ENCODE measurements at regions not wholly inside any gene's neighbourhood (a gene's known extent, or its start where the extent isn't known, plus 50 kb on each side); places are given as distances from the start of the nearest gene placed in this dataset.

DNA sequence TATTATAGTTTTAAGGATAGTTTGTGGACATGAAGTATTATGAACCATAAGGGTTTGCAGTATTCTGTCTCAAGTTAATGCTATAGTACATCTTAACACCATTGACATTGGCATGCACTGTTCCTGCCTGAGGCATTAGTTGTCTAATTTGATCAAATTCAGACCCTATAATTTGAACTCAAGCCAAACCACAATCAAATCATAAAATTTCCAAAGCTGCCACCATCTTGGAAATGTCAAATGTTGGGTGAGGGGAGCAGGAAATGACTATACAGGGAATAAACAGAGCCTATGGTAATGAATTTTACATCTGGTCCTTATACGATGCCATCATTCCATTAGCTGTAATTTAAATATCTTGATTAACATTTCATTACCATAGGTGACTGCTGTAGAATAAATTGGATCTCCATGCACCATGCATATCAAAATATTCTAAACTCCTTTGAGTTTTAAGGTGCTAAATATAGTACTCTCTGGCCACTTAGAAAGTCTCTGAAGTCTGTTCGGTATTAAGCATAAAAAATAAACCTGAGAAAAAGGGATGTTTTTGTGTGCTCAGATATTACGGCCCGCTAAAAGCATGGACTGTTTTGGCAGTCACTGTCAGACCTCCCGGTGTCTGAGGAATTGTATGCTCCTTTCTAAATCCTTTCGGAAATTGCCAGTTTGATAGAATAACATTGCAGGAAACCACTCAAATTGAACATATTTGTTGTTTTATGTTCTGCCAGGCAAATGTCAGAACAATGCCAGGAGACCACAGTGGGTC is 257.7 kb downstream of the SPRY2 start:
- Mint-ChIP-seq H3K9me3 (no peaks in the 10 kb centered on the region), H3K36me3 (no peaks in the 10 kb centered on the region), H3K4me1 (peaks cover 46% of the 10 kb centered on the region), H3K27ac (peak overlapping the region; percentile 43; the same call in 1 of the 2 replicates), H3K4me3 (no peak overlapping the region), H3K27me3 (ENCODE audit: low read depth) (no peaks in the 10 kb centered on the region)
- CTCF ChIA-PET, result no interaction called here
- DNase-seq (ENCODE audit: low spot score) (no peak), ATAC-seq (no peak)
- POLR2A ChIA-PET, result no interaction called here
- TF ChIP-seq SMAD3 (CRISPR knock-in tag; IDR thresholded peaks at IDR 0.05; ENCODE audit: borderline replicate concordance), result no peak
- TF ChIP-seq, protein P1, sequence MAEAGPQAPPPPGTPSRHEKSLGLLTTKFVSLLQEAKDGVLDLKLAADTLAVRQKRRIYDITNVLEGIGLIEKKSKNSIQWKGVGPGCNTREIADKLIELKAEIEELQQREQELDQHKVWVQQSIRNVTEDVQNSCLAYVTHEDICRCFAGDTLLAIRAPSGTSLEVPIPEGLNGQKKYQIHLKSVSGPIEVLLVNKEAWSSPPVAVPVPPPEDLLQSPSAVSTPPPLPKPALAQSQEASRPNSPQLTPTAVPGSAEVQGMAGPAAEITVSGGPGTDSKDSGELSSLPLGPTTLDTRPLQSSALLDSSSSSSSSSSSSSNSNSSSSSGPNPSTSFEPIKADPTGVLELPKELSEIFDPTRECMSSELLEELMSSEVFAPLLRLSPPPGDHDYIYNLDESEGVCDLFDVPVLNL (CRISPR knock-in tag; IDR thresholded peaks at IDR 0.05; ENCODE audit: borderline replicate concordance, low read depth), result no peak
- no peak for TF ChIP-seq ESRRA (CRISPR knock-in tag; IDR thresholded peaks at IDR 0.05; ENCODE audit: borderline replicate concordance)
- no peak for TF ChIP-seq ZNF232 (CRISPR knock-in tag; IDR thresholded peaks at IDR 0.05)
- TF ChIP-seq, protein P2, sequence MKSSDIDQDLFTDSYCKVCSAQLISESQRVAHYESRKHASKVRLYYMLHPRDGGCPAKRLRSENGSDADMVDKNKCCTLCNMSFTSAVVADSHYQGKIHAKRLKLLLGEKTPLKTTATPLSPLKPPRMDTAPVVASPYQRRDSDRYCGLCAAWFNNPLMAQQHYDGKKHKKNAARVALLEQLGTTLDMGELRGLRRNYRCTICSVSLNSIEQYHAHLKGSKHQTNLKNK (CRISPR knock-in tag; IDR thresholded peaks at IDR 0.05), result no peak
- no peak for TF ChIP-seq NFYB (CRISPR knock-in tag; conservative IDR thresholded peaks at IDR 0.05; ENCODE audit: low read depth)
- TF ChIP-seq, protein P3, sequence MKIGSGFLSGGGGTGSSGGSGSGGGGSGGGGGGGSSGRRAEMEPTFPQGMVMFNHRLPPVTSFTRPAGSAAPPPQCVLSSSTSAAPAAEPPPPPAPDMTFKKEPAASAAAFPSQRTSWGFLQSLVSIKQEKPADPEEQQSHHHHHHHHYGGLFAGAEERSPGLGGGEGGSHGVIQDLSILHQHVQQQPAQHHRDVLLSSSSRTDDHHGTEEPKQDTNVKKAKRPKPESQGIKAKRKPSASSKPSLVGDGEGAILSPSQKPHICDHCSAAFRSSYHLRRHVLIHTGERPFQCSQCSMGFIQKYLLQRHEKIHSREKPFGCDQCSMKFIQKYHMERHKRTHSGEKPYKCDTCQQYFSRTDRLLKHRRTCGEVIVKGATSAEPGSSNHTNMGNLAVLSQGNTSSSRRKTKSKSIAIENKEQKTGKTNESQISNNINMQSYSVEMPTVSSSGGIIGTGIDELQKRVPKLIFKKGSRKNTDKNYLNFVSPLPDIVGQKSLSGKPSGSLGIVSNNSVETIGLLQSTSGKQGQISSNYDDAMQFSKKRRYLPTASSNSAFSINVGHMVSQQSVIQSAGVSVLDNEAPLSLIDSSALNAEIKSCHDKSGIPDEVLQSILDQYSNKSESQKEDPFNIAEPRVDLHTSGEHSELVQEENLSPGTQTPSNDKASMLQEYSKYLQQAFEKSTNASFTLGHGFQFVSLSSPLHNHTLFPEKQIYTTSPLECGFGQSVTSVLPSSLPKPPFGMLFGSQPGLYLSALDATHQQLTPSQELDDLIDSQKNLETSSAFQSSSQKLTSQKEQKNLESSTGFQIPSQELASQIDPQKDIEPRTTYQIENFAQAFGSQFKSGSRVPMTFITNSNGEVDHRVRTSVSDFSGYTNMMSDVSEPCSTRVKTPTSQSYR (CRISPR knock-in tag; IDR thresholded peaks at IDR 0.05), result no peak
- TF ChIP-seq ZNF317 (CRISPR knock-in tag; IDR thresholded peaks at IDR 0.05; ENCODE audit: borderline replicate concordance, low read depth), result no peak
- TF ChIP-seq, protein P4, sequence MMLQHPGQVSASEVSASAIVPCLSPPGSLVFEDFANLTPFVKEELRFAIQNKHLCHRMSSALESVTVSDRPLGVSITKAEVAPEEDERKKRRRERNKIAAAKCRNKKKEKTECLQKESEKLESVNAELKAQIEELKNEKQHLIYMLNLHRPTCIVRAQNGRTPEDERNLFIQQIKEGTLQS (CRISPR knock-in tag; conservative IDR thresholded peaks at IDR 0.05), result no peak
- TF ChIP-seq ZNF423 (CRISPR knock-in tag; IDR thresholded peaks at IDR 0.05), result no peak
- no peak for TF ChIP-seq KAT7 (CRISPR knock-in tag; IDR thresholded peaks at IDR 0.05; ENCODE audit: borderline replicate concordance)

DNA sequence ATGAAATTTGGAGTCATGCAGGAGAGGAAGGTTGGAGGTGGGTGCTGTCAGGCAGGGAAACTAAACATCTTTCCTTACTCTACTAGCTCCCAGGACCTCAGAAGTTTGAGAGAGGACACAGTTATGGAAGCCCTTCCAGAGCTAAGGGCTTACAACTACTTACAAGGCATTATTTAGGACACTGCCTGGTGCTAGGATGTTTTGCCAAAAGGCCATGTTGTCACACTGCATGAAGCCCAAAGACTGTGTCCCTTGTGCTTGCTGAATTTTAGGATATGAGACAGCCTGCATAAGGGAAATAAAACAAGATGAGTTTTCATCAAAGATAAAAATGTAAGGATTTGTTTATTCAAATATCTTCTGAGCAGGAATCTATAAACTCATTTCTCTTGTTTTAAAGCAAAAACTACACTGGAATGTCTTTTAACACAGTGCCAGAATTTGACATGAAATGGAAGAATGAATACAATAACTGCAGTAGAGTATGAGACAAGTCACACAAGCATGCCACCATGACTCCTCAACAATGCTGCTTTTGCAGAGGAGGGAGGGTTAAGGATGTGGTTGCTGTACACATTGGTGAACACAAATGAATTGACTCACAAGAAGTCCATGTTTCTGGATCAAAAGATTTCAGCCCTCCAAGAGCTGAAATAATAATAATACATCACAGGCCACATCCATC is 258.4 kb downstream of the SPRY2 start:
- ATAC-seq (no peak), DNase-seq (ENCODE audit: low spot score) (no peak)
- TF ChIP-seq, protein P5, sequence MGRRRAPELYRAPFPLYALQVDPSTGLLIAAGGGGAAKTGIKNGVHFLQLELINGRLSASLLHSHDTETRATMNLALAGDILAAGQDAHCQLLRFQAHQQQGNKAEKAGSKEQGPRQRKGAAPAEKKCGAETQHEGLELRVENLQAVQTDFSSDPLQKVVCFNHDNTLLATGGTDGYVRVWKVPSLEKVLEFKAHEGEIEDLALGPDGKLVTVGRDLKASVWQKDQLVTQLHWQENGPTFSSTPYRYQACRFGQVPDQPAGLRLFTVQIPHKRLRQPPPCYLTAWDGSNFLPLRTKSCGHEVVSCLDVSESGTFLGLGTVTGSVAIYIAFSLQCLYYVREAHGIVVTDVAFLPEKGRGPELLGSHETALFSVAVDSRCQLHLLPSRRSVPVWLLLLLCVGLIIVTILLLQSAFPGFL (CRISPR knock-in tag; IDR thresholded peaks at IDR 0.05; ENCODE audit: borderline replicate concordance), result no peak
- no peak for TF ChIP-seq IRF2 (CRISPR knock-in tag; IDR thresholded peaks at IDR 0.05; ENCODE audit: borderline replicate concordance, low read depth)
- no peak for TF ChIP-seq PRRX2 (CRISPR knock-in tag; IDR thresholded peaks at IDR 0.05)
- TF ChIP-seq ZNF219 (CRISPR knock-in tag; IDR thresholded peaks at IDR 0.05; ENCODE audit: borderline replicate concordance), result no peak
- no peak for TF ChIP-seq GTF2I (CRISPR knock-in tag; conservative IDR thresholded peaks at IDR 0.05)
- TF ChIP-seq, protein P6, sequence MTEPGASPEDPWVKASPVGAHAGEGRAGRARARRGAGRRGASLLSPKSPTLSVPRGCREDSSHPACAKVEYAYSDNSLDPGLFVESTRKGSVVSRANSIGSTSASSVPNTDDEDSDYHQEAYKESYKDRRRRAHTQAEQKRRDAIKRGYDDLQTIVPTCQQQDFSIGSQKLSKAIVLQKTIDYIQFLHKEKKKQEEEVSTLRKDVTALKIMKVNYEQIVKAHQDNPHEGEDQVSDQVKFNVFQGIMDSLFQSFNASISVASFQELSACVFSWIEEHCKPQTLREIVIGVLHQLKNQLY (CRISPR knock-in tag; IDR thresholded peaks at IDR 0.05), result no peak
- no peak for TF ChIP-seq EMX1 (CRISPR knock-in tag; IDR thresholded peaks at IDR 0.05)
- TF ChIP-seq, protein P7, sequence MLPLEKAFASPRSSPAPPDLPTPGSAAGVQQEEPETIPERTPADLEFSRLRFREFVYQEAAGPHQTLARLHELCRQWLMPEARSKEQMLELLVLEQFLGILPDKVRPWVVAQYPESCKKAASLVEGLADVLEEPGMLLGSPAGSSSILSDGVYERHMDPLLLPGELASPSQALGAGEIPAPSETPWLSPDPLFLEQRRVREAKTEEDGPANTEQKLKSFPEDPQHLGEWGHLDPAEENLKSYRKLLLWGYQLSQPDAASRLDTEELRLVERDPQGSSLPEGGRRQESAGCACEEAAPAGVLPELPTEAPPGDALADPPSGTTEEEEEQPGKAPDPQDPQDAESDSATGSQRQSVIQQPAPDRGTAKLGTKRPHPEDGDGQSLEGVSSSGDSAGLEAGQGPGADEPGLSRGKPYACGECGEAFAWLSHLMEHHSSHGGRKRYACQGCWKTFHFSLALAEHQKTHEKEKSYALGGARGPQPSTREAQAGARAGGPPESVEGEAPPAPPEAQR (CRISPR knock-in tag; IDR thresholded peaks at IDR 0.05), result no peak
- no peak for TF ChIP-seq NFYB (CRISPR knock-in tag; conservative IDR thresholded peaks at IDR 0.05; ENCODE audit: low read depth)
- TF ChIP-seq, protein P1 (CRISPR knock-in tag; IDR thresholded peaks at IDR 0.05; ENCODE audit: borderline replicate concordance, low read depth), result no peak
- TF ChIP-seq, protein P8, sequence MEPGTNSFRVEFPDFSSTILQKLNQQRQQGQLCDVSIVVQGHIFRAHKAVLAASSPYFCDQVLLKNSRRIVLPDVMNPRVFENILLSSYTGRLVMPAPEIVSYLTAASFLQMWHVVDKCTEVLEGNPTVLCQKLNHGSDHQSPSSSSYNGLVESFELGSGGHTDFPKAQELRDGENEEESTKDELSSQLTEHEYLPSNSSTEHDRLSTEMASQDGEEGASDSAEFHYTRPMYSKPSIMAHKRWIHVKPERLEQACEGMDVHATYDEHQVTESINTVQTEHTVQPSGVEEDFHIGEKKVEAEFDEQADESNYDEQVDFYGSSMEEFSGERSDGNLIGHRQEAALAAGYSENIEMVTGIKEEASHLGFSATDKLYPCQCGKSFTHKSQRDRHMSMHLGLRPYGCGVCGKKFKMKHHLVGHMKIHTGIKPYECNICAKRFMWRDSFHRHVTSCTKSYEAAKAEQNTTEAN (CRISPR knock-in tag; IDR thresholded peaks at IDR 0.05), result no peak
- no peaks in the 10 kb centered on the region for H3K27me3 Mint-ChIP-seq (ENCODE audit: low read depth)
- no peak overlapping the region for H3K27ac Mint-ChIP-seq
- ChIA-PET POLR2A (no interaction called here), CTCF (no interaction called here)
- no peaks in the 10 kb centered on the region for H3K9me3 Mint-ChIP-seq
- H3K4me3 Mint-ChIP-seq, result no peak overlapping the region
- no peaks in the 10 kb centered on the region for H3K36me3 Mint-ChIP-seq
- peaks cover 46% of the 10 kb centered on the region for H3K4me1 Mint-ChIP-seq
